CD4-positive, alpha-beta T cell treated with Interleukin-4 for 1 hour (primary cell): ENCODE measurements at regions not wholly inside any gene's neighbourhood (a gene's known extent, or its start where the extent isn't known, plus 50 kb on each side); places are given as distances from the start of the nearest gene placed in this dataset.
A peak's percentile ranks its signal among the peaks of the same experiment; 100 is the strongest.
"Not testable (repeated sequence)": the region's sequence is repeated elsewhere in the genome, so short reads cannot be mapped to it uniquely, and the experiment has no call there.

Experiments used
- DNase-seq, 2 donors: peaks; one replicate each; pipeline ENCODE4 v3.0.0-alpha.2; 2020 to 2022

GRCh38 chr19:30066781-30067759 lies 125.0 kb downstream of the URI1 start:
- DNase-seq: peak in 1 of 2 donors; percentile 10

GRCh38 chr19:30067956-30068506 lies 126.0 kb downstream of the URI1 start:
- DNase-seq: not testable (repeated sequence)

- DNase-seq: peak in 1 of 2 donors; percentile 5
These were observed 126.7 kb downstream of the URI1 start for GRCh38 chr19:30068528-30069395.

DNA sequence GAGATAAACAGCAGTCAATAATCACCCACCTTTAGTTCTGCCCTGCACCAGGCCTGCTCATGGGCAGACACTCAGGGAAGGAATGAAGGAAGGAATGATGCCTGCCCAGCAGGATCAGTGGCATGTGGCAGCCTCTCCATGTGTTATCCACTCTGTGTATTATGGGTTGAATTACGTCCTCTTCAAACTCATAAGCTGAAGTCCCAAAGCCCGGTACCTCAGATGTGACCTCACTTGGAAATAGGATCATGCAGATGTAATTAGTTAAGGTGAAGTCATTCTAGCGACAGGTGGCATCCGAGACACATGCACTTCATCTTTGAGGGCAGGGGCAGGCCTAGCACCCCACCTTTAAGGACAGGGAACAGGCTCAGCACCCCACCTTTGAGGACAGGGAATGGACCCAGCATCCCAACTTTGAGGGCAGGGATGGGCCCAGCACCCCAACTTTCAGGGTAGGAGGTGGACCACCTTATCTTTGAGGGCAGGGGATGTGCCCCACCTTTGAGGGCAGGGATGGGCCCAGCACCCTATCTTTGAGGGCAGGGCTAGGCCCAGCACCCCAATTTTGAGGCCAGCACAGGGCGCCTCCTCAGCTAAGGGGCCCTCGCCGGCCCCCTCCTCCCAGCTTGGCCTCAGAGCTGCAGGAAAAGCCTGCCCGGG lies 127.6 kb downstream of the URI1 start:
- peak in 1 of 2 donors; percentile 3 for DNase-seq

- DNase-seq: peak in 1 of 2 donors; percentile 11
These were observed 128.3 kb downstream of the URI1 start for GRCh38 chr19:30070198-30070967.

- peak in 1 of 2 donors; percentile 10 for DNase-seq
These were observed 129.1 kb downstream of the URI1 start for GRCh38 chr19:30070968-30071632.

DNA sequence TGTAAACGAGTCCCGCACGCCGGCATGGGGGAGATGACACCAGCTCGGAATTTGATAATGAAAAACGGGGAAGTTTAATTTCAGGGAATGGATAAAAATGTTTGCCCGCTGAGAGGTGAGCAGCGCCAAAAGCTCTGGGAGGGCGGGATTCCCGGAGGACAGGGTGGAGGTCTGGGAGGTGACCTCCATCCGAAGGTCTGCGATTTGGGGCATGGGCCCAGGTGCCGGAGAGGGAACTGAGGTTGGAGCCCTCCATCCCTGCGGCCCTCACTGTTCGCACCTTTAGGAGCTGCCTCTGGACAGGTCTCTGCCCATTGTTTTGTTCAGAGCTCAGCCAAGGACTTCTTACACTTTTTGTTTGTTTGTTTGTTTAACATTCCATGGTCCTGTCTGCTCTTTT lies 129.8 kb downstream of the URI1 start:
- peak in 1 of 2 donors; percentile 2 for DNase-seq

GRCh38 chr19:30073152-30074000 lies 131.3 kb downstream of the URI1 start:
- DNase-seq: no peak

- no peak for DNase-seq
These were observed 132.1 kb downstream of the URI1 start for GRCh38 chr19:30074096-30074495.

GRCh38 chr19:30074741-30075715 lies 133.0 kb downstream of the URI1 start:
- DNase-seq: no peak

GRCh38 chr19:30076101-30076551 lies 134.1 kb downstream of the URI1 start:
- no peak for DNase-seq

DNA sequence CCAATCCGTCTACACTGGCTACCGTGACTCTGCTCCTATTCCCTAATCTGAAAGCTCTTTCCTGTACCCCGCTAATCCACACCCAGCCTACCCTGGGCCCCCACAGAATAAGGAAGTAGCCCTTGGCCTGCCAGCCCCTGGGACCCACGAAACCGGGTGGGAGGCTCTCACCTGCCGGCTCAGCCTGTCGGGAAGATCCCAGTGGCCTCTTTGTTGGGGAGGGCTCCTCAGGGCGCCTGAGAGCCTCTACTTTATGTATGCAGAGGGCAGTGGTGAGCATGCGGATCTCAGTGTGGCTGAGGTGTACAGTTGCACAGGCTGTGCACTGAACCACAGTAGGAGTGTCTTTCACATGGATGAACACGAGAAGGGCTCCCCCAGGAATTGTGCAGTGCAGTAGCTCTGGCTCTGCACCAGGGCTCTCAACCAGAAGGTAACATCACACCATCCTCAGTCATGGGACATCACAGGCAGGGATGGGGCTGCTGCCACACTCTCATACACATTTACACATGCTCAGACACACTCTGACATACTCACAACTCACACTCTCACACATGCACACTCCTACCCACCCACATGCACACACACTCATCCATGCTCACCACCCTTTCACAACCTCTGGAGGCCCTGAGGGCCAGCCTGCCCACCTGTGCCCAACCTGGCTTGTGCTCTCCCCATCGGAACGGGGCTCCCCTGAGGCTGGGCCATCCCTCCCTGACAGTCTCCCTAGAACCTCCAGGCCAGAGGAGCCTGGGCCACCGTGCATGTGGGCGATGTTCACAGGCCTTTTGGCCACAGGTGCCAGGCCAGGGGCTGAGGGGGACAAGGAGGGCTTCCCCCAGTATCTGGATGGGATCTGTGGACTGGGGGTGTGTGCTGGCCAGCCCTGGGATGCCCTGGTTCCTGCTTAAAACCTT lies 135.0 kb downstream of the URI1 start:
- no peak for DNase-seq

- DNase-seq: no peak
These were observed 135.9 kb downstream of the URI1 start for GRCh38 chr19:30077851-30078355.

GRCh38 chr19:30078381-30078910 lies 136.4 kb downstream of the URI1 start:
- no peak for DNase-seq

GRCh38 chr19:30079200-30079599 lies 137.2 kb downstream of the URI1 start:
- no peak for DNase-seq

GRCh38 chr19:30082168-30082567 lies 140.1 kb downstream of the URI1 start:
- no peak for DNase-seq

GRCh38 chr19:30082611-30083010 lies 140.6 kb downstream of the URI1 start:
- DNase-seq: no peak
